NCI-H1436 treated with DMSO at 0.1 percent for 48 hours (cell line): ENCODE measurements at regions not wholly inside any gene's neighbourhood (a gene's known extent, or its start where the extent isn't known, plus 50 kb on each side); places are given as distances from the start of the nearest gene placed in this dataset.
A peak's percentile ranks its signal among the peaks of the same experiment; 100 is the strongest.
"Not testable (repeated sequence)": the region's sequence is repeated elsewhere in the genome, so short reads cannot be mapped to it uniquely, and the experiment has no call there.

Experiments
- DNase-seq: peaks from one replicate; lab custom pipeline; 2025; lab: John Stamatoyannopoulos, UW

GRCh38 chr2:200173691-200174090 lies 132.8 kb upstream of the SPATS2L start:
- DNase-seq = no peak

DNA sequence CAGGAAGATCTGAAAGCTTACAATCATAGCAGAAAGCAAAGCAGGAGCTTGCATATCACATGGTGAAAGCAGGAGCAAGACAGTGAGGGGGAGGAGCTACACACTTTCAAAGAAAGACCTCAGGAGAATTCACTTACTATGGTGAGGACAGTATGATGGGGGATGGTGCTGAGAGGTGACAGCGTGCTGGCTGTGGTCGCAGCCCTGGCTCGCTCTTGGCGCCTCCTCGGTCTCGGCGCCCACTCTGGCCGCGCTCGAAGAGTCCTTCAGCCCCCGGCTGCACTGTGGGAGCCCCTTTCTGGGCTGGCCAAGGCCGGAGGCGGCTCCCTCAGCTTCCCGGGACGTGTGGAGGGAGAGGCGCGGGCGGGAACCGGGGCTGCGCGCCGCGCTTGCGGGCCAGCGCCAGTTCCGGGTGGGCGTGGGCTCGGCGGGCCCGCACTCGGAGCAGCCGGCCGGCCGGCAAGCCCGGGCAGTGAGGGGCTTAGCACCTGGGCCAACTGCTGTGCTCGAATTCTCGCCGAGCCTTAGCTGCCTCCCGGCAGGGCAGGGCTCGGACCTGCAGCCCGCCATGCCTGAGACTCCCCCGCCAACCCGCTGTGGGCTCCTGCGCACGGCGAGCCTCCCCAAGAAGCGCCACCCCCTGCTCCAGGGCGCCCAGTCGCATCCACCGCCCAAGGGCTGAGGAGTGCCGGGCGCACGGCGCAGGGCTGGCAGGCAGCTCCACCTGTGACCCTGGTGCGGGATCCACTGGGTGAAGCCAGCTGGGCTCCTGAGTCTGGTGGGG lies 131.9 kb upstream of the SPATS2L start:
- no peak for DNase-seq

GRCh38 chr2:200177971-200178911 lies 128.3 kb upstream of the SPATS2L start:
- no peak for DNase-seq

DNA sequence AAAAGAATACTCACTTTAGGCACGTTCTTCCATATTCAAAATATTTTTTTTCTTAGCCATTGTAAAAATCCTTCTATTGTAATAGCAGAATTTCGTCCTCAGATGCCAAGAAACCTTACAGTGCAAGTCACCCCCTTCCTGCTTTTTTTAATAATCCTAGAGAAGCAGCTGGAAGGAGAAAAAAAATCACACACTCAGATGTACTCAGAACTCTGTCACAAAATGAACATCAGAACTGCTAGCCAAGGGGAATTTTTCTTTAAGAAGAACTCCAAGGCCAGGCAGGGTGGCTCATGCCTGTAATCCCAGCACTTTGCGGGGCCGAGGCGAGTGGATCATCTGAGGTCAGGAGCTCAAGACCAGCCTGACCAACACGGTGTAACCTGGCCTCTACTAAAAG lies 127.3 kb upstream of the SPATS2L start:
- DNase-seq = no peak

DNA sequence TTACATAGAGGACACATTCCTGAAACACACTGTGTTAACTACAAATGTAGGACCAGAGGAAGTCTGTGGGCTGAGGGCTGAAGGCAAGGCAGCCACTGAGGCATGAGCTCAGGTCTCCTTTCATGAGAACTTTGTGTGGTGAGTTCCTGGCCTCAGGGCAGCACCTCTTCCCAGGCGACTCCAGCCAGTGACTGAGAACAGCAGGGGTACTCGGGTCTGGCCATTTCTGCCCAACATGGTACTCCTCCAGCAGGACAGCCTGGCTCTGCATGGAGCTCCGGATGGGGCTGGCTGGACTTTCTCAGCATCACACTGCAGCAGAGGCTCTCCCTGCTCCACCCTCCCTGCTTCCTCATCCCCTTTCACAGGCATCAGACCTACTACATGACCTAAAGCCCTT lies 125.5 kb upstream of the SPATS2L start:
- no peak for DNase-seq

GRCh38 chr2:200181755-200182154 lies 124.7 kb upstream of the SPATS2L start:
- no peak for DNase-seq

DNA sequence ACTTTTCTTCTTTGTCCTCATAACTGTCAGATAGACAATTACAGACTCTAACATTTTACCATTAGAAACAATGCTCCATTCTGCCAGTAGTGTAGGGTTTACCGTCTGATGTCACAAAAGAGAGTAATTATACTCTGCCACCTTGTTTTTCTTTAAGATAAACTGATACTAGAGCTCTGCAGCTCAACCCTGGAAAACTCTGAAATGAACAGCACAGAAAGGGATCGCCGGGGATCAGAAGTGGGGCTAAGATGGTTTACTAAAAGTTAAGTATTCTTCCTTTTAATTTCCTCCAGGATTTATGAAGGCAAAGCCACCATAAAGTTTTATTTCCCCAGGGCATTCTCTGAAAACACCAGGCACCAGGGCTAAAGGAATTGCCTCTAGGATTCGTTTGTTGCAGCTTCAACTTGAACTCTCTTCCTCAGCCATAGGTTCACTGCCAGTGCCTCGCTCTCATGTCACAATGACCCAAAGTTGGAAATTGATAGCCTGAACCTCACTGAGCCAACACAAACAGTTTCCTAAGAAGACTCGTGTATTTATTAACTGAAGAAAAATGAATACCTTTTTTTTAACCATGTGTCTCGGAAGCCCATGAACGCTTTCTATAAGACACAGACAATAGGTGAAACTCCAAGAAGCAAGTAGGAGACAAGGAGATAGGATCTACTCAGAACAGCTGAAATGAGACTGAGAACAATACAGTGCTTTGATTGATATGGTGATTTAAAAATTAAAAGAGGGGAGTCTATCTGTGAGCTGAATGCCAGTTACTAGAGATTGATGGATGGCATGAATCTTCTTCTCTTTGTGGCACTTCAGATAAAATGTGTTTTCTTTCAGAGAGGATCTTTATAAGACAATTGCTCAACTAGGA lies 121.5 kb upstream of the SPATS2L start:
- DNase-seq = no peak

DNA sequence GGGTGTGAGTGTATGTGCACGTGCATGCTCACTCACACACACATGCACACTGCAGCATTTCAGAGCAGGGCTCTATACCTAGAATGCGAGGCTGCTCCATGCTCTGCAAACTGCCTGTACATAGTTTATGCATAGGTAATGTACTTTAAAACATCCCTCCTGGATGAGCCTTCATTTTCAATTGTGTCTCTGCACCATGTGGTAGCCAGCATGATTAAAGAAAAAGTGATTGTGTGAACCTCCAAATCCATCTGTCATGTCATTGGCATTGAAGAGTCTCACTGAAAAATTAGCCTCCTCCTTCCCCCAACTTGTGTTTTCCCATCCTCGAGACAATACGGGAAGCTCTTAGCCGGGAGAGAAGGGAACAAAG lies 120.9 kb upstream of the SPATS2L start:
- DNase-seq = no peak

DNA sequence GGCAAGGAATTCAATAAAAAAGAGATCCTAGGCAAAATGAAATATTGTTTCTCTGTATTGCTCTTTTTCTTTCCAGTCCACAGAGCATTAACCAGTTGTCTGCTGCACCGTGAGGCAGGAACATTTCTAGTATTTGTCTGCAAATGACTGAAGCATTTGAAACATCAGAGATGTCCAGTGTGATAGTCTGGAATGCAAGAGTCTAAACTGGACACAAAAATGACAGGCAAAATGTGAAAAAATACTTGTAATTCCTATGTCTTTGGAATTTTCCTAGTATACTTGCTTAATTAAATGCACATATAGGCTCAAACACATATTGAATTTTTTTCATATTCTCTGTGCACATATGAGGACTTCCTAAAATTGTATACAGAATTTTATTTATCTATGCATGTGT lies 120.5 kb upstream of the SPATS2L start:
- no peak for DNase-seq

GRCh38 chr2:200188876-200189275 lies 117.6 kb upstream of the SPATS2L start:
- DNase-seq = no peak

DNA sequence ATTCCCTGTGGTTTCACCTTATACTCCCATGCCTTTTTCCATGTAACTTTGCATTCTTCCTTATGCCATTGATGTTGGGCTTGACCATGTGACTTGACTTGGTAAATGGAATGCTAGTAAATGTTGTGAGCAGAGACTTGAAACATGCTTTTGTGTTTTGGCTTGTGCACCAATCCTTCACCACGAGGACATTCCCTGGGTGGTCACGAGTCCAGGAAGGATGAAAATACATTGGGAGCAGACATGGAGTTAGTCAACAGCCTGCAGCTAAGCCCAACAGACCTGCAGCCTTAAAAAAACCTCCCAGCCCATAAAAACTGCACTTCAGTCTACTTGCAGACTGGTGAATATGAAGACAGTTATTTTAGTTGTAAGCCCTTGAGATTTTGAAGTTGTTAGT lies 116.5 kb upstream of the SPATS2L start:
- no peak for DNase-seq

- no peak for DNase-seq
Measured at GRCh38 chr2:200193331-200193730, 113.2 kb upstream of the SPATS2L start.

- DNase-seq = no peak
Measured at GRCh38 chr2:200193791-200194190, 112.7 kb upstream of the SPATS2L start.

GRCh38 chr2:200194746-200195145 lies 111.7 kb upstream of the SPATS2L start:
- no peak for DNase-seq

DNA sequence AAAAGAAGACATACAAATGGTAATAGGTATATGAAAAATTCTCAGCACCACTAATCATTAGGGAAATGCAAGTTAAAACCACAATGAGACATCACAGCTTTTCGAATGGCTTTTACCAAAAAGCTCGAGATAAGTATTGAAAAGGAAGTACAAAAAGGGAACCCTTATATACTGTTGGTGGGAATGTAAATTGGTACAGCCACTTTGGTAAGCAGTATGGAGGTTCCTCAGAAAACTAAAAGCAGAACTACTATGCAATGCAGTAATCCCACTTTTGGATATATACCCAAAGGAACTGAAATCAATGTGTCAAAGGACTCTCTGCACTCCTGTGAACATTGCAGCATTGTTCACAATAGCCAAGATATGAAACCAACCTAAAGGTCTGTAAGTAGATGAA lies 107.5 kb upstream of the SPATS2L start:
- no peak for DNase-seq

GRCh38 chr2:200199576-200200263 lies 106.8 kb upstream of the SPATS2L start:
- DNase-seq = peak; percentile 64

DNA sequence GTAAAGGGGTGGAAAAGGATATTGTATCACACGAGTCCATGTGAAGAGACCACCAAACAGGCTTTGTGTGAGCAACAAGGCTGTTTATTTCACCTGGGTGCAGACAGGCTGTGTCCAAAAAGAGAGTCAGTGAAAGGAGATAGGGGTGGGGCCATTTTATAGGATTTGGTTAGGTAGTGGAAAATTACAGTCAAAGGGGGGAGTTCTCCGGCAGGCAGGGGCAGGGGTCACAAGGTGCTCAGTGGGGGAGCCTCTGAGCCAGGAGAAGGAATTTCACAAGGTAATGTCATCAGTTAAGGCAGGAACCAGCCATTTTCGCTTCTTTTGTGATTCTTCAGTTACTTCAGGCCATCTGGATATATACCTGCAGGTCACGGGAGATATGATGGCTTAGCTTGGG lies 104.7 kb upstream of the SPATS2L start:
- not testable (repeated sequence) for DNase-seq

- DNase-seq = no peak
Measured at GRCh38 chr2:200203381-200203827, 103.1 kb upstream of the SPATS2L start.

DNA sequence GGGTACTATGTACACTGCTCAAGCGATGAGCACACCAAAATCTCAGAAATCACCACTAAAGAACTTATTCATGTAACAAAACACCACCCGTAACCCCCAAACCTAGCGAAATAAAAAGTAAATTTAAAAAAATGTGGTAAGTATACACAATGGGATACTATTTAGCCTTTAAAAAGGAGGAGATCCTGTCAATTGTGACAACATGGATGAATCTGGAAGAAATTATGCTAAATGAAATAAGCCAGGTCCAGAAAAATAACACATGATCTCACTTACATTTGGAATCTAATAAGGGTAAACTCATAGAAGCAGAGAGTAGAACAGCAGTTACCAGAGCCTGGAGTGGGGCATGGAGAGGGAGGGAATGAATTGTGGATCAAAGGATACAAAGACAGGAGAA lies 98.5 kb upstream of the SPATS2L start:
- no peak for DNase-seq

- DNase-seq = no peak
Measured at GRCh38 chr2:200209030-200209429, 97.5 kb upstream of the SPATS2L start.

DNA sequence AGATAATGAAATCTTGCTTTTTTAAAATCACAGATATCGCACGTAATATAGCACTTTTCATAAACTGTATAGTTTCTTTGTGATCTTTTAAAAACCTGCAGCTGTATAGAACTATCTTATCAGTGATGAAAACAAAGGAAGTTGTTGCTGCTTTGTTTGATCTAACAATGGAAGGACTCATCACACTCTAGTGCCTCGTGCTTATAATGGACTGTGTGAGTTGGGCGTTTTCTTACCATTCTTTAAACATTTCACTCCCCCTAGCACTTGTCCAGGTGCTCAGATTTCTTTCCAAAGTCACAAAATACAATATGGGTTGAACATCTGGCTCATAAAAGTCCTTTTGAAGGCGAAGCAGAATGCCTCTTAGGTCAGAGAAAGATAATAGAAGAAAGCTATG lies 94.8 kb upstream of the SPATS2L start:
- no peak for DNase-seq
